GM18507 (cell line): ENCODE measurements at regions not wholly inside any gene's neighbourhood (a gene's known extent, or its start where the extent isn't known, plus 50 kb on each side); places are given as distances from the start of the nearest gene placed in this dataset.

Experiments used
- DNase-seq: peaks from one replicate; pipeline ENCODE4 v3.0.0; 2011; ENCODE audit warnings: low read depth; ENCODE audit not compliant: insufficient read length; ENCODE audit errors: extremely low spot score
- FAIRE-seq: peaks from 2 replicates; lab custom pipeline; 2011; peaks lifted over from hg19 to GRCh38; lab: Jason Lieb, UNC

DNA sequence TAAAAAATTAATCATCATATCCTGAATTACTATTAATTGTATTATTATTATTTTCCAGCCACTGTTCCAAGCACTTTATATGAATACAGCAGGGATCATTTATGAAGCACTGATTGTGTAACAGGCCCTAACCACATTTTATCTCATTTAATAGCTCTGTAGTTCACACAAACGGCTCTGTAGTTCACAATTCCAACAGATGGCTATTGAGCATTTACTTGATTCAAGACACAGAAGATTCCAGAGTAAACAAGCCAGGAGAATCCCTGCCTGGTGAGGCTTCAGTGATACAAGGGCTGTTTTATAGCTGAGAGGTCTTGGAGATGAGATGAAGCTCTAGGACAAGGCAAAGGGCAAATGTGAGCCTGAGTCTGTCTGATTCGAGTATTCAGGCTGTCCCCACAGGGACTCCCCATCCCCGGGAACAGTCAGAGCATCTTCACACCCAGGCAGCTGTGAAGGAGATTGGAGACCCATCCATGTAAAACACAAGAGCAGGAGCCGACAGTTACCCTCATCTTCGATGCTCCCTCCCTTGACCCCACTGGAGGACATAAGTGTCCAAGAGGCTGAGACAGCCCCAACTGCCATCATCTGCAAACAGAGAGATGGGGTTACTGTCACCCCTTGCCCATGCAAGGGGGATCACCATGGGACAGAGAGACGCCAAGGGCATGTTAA is 222.5 kb downstream of the MN1 start:
- DNase-seq (no peak), FAIRE-seq (no peak)

DNA sequence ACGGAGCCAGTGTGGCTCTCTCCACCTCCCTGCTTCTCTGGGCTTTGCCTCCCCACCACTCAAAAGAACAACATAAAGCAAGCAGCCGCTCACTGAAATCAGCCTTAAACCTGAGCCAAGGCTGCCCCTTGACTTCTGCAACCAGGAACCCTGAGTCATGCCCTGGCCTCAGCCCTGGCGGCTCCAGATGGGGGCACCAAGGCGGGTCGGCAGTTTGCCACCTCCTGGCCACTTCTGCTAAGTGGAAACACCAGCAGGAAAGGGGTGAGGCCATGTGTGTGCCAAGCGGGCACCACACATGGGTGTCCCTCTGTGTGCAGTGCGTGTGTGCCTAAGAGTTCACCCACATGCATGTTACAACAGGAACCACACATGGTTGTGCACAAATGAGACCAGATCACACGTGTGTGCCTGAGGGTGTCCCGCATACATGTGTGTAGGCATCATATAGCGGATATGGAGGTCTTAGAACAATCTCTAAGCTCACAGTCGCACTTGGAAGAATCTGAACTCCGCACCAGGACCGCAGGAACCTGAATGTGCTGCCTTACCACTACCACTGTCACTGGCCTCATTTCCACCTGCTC is 221.2 kb downstream of the MN1 start:
- no peak for DNase-seq
- no peak for FAIRE-seq

DNA sequence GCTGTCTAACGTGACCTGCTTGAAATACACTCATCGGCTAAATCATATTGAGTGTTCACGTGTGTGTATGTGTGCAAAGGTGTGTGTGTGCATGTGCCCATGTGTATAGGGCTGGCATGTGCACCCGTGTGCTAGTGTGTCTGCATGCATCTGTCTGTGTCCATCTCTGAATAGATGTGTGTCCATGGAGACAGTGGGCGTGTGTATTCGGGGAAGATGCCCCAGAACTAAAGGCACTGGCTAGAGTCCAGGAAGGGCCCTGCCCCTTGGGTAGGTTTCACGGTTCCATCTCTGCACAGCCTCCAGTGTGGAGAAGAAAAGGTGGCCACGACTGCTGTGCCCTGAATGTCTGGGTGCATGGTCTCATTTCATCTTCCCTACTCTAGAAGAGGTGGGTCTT is 220.3 kb downstream of the MN1 start:
- DNase-seq (no peak), FAIRE-seq (no peak)

DNA sequence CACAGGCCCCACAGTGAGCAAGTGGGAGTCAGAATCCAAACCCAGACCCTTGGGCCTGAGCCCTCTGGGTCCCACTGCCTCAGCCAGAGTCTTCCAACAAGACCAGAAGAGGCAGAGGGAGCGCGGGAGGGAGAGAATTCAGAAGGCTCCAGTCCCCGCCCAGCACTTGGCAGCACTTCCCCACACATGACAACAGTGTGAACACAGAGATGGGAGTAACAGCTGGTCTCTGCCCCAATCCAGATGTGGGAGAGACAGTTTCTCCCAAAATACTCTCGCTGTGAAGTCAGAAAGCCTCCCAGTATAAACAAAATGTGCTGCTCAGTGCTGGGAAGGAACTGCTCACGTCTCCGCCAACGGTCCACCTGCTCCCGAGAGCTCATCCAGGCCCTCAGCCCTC is 219.9 kb downstream of the MN1 start:
- FAIRE-seq (no peak), DNase-seq (no peak)

DNA sequence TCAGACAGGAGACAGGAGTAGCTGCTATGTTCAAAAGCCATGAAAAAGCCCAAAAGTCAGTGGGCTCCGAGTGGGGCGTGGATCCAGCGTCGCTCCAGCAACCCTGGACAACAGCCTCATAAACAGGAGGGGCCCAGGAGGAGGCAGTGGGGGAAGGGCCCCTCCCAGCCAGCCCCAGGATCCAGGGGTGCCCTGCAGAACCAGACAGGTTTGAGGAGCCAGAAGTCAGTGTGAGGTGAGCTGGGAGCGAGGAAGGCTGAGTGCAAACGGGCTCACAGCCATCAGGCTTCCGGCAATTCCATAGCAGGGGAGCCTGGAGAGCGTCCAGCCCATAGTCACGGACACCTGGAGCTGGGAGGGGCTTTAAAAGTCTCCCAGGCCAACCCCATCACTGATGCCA is 217.7 kb downstream of the MN1 start:
- DNase-seq: no peak
- no peak for FAIRE-seq

DNA sequence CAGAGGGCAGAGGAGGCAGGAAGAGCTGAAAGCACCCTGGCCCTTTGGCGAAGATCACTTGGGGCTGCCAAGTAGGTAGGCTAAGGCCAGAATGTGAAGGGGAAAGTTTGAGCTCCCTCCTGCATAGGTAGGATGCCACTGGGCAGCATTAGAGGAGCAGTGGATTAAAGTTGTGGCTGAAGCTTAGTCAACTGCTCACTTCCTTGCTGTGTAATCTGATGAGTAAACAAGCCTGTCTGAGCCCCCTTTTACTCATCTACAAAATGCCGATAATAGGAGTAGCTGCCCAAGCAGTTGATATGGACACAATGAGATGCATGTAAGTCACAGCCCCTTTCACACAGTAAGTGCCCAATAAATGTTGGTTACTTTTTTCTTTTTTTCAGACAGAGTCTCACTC is 216.4 kb downstream of the MN1 start:
- no peak for DNase-seq
- no peak for FAIRE-seq

DNA sequence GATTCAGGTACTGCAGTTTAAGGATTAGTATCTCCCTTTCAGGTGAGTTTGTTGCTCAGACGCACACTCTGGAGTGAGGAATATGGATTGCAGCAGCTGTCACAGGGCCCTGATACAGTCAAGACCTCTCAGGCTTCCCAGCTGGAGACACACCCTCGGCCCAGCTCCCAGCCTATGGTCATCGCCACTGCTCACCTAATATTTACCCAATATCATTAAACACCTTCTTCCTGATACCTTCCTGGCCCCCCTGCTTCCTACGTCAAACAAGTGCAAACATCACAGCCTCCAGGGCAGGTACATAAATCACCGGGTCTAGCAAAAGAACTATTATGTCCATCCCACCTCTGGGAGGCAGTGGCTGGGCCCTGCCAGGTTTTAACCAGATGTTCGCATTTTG is 213.3 kb downstream of the MN1 start:
- DNase-seq (no peak), FAIRE-seq (no peak)

DNA sequence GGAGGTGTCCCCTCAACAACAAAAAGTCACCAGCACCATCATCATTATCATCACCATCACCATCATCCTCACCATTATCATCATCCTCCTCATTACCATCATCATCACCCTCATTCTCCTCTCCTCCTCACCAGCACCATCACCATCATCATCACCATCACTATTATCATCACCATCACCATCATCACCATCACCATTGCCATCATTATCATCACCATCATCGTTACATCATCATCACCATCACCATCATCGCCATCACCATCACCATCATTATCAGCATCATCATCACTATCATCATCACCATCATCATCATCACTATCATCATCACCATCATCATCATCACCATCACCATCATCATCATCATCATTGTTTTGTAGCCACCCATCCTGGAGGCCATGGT is 212.6 kb downstream of the MN1 start:
- FAIRE-seq: no peak
- no peak for DNase-seq

DNA sequence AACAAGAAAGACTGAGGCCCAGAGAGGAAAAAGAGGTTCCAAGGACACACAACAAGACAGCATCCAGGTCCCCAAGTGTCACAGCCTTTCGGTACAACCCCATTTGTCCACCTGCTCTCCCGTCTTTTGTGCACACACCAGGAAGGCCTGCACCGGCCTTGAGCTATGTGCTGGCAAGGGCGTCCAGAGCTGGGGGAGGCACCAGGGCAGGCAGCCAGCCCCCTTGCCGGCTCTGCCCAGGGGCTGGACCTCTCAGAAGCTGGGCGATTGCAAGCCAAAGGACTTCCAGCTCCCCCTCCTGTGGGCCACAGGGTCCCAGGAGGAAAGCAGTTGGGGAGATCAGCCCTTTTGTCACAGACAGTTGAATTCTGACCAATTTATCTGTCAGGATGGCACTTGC is 210.5 kb downstream of the MN1 start:
- FAIRE-seq (no peak), DNase-seq (no peak)

DNA sequence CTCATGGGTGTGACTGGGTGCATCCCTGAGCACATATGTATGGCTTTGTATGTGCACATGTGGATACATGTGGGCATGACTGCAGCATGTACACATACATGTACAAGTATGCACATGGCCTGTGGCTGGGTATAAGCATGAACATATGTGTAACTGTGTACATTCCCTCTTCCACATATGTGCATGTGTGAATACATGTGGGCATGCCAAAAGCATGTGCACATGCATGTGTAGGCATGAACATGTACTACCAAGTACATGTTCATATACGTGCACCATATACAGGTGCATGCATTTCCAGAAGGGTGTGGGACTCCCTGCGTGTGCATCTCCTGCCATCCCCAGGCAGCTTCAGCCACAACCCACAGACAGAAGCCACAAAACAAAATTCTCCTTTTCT is 208.2 kb downstream of the MN1 start:
- FAIRE-seq (no peak), DNase-seq (no peak)

DNA sequence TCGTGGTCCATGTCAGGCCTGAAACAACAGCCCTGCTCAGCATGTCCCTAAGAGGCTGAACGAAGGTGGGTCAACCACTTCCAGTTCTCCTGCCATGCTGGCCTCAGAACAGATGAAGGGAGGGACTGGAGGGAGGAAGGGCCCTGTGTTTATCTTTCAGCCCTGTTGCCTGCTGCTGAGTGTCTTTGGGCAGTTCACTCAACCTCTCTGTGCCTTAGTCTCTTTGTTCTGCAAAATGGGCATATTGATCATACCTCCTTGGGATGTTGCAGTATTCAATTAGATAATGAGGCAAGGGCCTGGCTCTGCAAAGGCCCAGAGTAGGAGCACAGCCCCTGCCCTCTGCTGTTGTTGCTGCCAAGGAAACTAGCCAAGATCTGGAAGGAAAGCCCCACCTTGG is 207.5 kb downstream of the MN1 start:
- no peak for DNase-seq
- FAIRE-seq: no peak

DNA sequence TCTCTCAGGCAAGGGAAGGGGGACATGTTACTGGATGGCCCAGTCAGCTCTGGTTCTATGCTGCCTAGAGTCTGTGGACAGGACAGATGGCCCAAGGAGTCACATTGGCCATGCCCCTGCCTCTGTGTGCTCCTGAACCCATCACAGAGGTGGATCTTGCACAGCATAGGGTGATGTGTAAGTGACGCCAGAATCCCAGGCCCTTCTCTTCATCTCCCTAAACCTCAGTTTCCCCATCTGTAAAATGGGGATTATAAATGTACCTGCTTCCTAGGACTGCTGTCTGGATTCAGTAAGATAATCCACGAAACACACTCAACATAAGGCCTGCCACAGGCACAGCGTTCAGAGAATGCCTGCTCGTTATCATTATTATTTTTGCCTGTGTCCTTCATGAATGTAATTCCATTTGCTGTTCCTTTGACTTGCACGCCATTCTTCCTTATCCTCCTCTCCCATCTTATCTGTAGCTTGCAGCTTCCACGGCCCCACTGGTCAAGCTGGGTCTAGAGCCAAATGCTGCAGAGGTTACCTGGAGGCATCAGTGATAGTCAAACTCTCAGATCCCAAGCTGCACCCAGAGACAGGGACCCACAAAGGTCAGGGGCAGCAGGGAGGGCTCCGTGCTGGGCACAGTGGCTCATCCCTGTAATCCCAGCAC is 207.0 kb downstream of the MN1 start:
- FAIRE-seq: no peak
- no peak for DNase-seq

DNA sequence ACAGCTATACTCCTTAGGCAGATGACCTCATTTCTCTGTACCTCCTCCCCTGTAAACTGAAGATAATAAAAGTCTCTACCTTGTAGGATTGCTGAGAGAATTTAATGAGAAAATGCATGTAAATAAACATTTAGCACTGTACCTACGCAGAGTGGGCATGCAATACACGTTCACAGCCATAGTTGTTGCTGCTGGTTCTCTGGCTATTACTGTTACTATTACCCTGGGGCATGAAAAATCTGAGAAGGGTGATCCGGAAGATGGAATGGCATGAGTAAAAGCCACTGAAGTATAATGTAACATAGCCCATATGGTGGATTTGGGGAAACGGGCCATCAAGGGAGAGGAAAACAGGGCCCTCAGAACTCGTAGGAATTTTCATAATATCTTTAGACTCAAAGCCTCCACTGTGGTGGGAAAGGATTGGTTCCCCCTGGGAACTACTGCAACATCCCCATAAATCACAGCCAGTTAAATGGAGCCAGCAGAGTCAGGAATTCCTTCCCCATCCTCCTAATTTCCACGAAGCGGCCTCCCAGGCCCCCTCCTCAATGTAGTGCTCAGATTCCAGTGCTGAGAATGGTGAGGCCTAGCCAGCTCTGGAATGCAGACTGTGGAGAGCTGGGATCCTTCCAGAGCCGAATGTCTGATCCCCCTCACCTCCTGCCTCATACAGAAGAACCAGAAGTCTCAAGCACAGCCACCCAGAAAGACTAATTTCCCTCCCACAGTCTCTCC is 205.3 kb downstream of the MN1 start:
- DNase-seq (no peak), FAIRE-seq (no peak)

DNA sequence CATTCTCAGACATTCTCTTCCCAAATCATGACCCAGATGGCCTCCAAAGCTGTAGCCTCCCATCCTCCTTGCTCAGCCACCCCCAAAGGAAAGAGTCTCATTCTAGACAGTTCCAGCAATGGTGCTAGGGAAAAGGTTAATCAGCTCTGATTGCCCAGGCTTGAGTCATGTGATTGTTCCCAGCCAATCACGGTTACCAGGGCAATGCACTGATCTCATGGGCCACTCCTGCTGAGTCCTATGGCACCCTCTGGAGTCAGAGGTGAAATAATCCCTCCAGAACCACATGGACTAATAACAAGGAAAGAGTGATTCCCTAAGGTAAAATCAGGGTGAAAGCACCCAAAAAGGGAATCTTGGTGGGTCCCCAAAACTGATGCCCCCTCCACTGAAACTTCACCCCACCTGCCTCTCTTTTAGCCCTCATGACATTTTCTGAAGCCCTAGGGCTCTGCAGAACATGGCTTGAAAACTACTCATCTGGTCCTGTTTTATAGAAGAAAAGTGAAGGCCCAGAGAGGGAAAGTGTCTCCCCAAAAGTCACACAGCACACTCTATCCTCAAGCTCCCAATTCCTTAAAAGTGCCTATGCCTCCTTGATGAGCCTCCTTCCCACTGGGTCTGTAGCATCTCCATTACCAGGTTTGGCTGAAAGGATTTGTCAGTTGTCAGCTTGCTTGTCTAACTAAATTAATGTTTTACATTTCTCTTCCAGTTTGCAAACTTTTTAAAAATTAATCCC is 203.7 kb downstream of the MN1 start:
- no peak for FAIRE-seq
- no peak for DNase-seq

DNA sequence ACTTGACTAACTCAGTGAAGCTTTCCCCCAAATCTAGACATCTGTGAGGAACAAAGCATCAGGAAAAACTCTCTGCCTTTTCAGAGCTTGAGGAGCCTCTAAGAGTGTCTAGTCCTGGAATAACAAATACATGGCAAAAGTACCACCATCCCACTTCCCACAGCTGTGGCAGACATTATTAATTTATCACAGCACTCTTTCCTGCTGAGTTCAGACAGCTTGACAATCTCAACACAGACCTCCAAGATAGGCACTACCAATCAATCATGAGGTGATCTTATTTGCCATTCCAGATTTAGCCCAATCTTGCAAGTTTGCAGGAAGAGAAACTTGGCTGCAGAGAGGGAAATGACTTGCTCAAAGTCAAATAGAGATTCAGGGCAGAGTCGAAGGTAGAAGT is 202.8 kb downstream of the MN1 start:
- no peak for FAIRE-seq
- DNase-seq: no peak

DNA sequence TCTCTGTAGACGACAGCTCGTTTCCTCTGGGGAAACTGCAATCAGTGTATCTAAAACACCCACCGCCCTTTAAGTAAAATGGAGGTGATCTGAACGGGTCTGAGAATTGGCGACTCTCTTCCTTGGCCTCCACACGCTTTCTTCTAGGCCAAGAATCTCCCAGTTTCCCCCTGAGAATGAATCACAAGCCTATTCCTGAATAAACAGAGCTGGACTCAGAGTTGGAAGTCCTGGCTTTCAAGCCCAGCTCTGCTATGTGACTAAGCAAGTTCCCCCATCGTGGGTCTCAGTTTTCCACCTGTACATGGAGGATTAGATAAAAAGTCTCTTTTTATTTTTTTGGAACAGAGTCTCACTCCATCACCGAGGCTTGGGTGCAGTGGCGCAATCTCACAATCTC is 200.4 kb downstream of the MN1 start:
- FAIRE-seq (no peak), DNase-seq (no peak)

DNA sequence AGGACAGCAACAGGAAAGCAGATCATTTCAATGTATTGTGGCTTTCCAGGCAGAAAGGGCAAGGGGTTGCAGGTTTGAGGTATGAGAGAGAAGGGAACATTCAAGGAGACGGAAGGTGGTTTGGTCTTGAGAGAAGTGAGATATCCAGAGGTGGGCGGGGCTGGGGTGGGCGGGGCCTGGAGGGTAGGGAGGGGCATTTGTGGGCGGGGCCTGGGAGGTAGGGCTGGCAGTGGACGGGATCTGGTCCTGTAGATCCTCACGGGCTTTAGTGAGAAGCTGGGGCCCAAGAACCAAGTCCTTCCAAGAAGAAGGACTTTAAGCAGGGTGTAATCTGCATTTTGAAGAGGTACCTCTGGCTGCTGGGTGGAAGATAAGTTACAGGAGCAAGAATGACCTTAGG is 199.2 kb downstream of the MN1 start:
- DNase-seq (no peak), FAIRE-seq (no peak)

DNA sequence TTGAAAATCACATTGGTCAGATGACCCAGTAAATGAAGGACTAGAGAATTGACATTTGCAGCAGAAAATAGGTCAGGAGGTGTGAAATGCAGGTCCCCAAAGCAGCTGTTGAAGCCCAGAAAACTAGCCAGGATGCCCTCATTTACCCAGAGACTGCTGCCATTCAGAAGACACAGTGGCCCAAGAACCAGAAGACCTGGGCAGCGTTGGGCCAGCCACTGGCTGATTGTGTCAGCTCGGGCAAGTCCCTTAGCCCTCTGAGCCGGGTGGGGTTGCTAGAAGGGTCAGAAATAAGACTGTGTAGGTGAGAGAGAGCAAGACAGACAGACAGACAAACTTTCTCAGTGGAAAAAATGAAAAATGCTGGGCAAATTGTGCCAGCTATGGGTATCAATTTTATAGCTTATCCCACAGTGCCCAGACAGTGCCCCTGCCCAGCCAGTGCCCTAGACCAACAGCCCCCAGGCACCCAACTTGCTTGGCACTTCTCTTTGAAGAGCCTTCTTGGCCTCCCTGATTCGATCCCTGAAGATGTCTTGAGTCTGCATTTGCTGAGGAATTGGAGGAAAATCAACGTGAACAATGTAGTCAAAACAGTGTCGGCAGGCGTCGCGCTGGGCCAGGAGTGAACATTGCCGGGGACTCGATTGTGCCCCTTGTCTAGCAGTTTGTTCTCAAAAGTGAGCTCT is 198.3 kb downstream of the MN1 start:
- FAIRE-seq (no peak), DNase-seq (no peak)

DNA sequence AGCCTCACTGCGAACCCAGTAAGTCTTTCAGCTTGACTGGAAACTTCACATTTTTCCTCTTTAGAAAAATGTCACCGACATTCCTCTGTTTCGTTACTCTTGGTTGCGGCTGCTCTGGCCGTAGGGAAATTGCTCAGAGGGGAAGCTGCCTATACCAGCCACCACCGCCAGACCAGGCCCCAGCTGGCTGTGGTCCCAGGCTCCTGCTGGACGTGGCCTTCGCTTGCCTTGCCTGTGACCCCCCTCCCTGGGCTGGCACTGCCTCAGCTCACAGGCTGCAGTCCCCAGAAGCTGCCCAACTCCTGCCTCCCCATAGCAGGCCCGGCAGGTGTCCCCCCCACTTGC is 197.8 kb downstream of the MN1 start:
- DNase-seq: no peak
- FAIRE-seq: no peak

DNA sequence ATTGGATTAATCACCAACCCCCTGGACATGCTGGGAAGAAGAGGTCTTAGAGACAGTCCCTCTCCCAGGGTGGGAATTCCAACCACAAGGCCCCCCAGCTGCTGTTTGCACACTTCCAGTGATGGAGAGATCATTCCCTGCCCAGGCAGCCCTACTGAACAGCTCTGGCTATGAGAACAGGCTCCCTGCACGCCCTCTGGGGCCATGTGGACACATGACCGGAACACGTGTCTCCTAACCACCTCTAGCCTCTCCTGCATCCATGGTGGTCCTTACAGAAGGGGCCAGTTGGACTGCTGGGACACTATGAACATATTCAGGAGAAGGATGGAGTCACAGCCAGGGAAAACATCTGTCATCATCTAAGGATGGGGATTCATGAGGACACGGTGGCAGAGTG is 196.2 kb downstream of the MN1 start:
- DNase-seq (no peak), FAIRE-seq (no peak)
